ENCODE measurements at regions not wholly inside any gene's neighbourhood (a gene's known extent, or its start where the extent isn't known, plus 50 kb on each side); places are given as distances from the start of the nearest gene placed in this dataset.
"Not testable (repeated sequence)": the region's sequence is repeated elsewhere in the genome, so short reads cannot be mapped to it uniquely, and the experiment has no call there.

GRCh38 chr6:165159460-165159859 is 149.9 kb downstream of the C6orf118 start:
- intact Hi-C loops (cut with DNase I): no loop called here
- WGBS: 33% methylated on average over 1 of the region's 1 CpG
- no peaks in the 10 kb centered on the region for H3K36me3 ChIP-seq
- no peak for DNase-seq (ENCODE audit: low spot score)
- TF ChIP-seq POLR2A (IDR thresholded peaks at IDR 0.05) (no peak), POLR2AphosphoS5 (IDR thresholded peaks at IDR 0.05) (no peak)
- TF ChIP-seq, protein P1, sequence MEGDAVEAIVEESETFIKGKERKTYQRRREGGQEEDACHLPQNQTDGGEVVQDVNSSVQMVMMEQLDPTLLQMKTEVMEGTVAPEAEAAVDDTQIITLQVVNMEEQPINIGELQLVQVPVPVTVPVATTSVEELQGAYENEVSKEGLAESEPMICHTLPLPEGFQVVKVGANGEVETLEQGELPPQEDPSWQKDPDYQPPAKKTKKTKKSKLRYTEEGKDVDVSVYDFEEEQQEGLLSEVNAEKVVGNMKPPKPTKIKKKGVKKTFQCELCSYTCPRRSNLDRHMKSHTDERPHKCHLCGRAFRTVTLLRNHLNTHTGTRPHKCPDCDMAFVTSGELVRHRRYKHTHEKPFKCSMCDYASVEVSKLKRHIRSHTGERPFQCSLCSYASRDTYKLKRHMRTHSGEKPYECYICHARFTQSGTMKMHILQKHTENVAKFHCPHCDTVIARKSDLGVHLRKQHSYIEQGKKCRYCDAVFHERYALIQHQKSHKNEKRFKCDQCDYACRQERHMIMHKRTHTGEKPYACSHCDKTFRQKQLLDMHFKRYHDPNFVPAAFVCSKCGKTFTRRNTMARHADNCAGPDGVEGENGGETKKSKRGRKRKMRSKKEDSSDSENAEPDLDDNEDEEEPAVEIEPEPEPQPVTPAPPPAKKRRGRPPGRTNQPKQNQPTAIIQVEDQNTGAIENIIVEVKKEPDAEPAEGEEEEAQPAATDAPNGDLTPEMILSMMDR (IDR thresholded peaks at IDR 0.05): no peak
- no peaks in the 10 kb centered on the region for H3K27me3 ChIP-seq (replicated peaks; ENCODE audit: insufficient read depth)
- no peaks in the 10 kb centered on the region for H3K9me3 ChIP-seq
- H3K27ac ChIP-seq: no peak overlapping the region
- no peak overlapping the region for H3K4me3 ChIP-seq
- H3K4me1 ChIP-seq (replicated peaks): no peaks in the 10 kb centered on the region

DNA sequence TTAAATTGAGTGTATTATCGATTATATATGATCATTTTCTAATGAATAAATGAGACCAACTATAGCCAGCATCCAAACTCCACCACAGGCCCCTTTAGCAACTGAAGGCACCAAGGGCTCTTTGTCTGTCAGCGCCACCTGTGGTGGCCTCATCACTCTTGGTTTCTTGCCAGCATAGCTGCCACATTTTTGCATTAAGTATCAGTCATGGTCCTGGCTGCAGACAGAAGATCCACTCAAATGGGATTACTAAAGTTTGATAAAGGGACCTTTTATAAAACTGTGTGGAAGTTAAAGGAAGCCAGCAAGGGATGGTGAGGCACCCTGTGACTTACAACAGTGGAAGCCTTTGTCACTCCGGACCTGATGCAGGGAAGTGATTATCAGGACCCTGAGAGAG is 162.9 kb downstream of the C6orf118 start:
- 93% methylated on average over 3 of the region's 3 CpGs for WGBS
- no peaks in the 10 kb centered on the region for H3K27me3 ChIP-seq (replicated peaks; ENCODE audit: insufficient read depth)
- no peaks in the 10 kb centered on the region for H3K4me1 ChIP-seq (replicated peaks)
- H3K4me3 ChIP-seq: no peak overlapping the region
- H3K9me3 ChIP-seq: no peaks in the 10 kb centered on the region
- DNase-seq (ENCODE audit: low spot score): no peak
- no peak for TF ChIP-seq POLR2AphosphoS5 (IDR thresholded peaks at IDR 0.05)
- TF ChIP-seq, protein P1 (IDR thresholded peaks at IDR 0.05): no peak
- TF ChIP-seq POLR2A (IDR thresholded peaks at IDR 0.05): no peak
- intact Hi-C loops (cut with DNase I): no loop called here
- H3K27ac ChIP-seq: no peak overlapping the region
- H3K36me3 ChIP-seq: no peaks in the 10 kb centered on the region

DNA sequence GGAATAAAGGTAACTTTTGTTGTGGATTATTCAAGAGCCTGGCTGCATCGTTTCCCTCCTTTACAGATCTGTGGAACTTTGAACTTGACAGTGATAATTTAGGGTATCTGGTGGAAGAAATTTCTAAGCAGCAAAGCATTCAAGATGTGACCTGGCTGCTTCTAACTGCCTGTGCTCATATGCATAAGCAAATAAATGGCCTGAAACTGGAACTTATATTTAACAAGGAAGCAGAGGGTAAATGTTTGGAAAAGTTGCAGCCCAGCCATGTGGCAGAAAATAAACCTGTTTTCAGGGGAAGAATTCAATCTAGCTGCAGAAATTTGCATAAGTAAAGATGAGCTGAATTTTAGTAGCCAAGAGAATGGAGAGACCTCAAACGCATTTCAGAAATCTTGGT is 173.5 kb downstream of the C6orf118 start:
- no peak for DNase-seq (ENCODE audit: low spot score)
- no peak overlapping the region for H3K4me3 ChIP-seq
- TF ChIP-seq POLR2A (IDR thresholded peaks at IDR 0.05) (no peak), POLR2AphosphoS5 (IDR thresholded peaks at IDR 0.05) (no peak)
- TF ChIP-seq, protein P1 (IDR thresholded peaks at IDR 0.05): no peak
- no peaks in the 10 kb centered on the region for H3K27me3 ChIP-seq (replicated peaks; ENCODE audit: insufficient read depth)
- no peaks in the 10 kb centered on the region for H3K36me3 ChIP-seq
- no peaks in the 10 kb centered on the region for H3K9me3 ChIP-seq
- no peaks in the 10 kb centered on the region for H3K4me1 ChIP-seq (replicated peaks)
- WGBS: 83% methylated on average over 2 of the region's 2 CpGs
- no peak overlapping the region for H3K27ac ChIP-seq
- intact Hi-C loops (cut with DNase I): no loop called here

GRCh38 chr6:165129086-165129485 is 180.3 kb downstream of the C6orf118 start:
- H3K4me1 ChIP-seq (replicated peaks): no peaks in the 10 kb centered on the region
- TF ChIP-seq POLR2AphosphoS5 (IDR thresholded peaks at IDR 0.05) (no peak), POLR2A (IDR thresholded peaks at IDR 0.05) (no peak)
- TF ChIP-seq, protein P1 (IDR thresholded peaks at IDR 0.05): no peak
- H3K36me3 ChIP-seq: no peaks in the 10 kb centered on the region
- no peak for DNase-seq (ENCODE audit: low spot score)
- intact Hi-C loops (cut with DNase I): no loop called here
- H3K4me3 ChIP-seq: no peak overlapping the region
- H3K27ac ChIP-seq: no peak overlapping the region
- H3K27me3 ChIP-seq (replicated peaks; ENCODE audit: insufficient read depth): no peaks in the 10 kb centered on the region
- WGBS: 18% methylated on average over 4 of the region's 4 CpGs
- no peaks in the 10 kb centered on the region for H3K9me3 ChIP-seq

- 69% methylated on average over 17 of the region's 17 CpGs for WGBS
- H3K4me3 ChIP-seq; intact Hi-C loops (cut with DNase I); H3K9me3 ChIP-seq; H3K4me1 ChIP-seq (replicated peaks); H3K36me3 ChIP-seq; DNase-seq (ENCODE audit: low spot score); H3K27me3 ChIP-seq (replicated peaks; ENCODE audit: insufficient read depth); H3K27ac ChIP-seq: not testable (repeated sequence)
These were observed 181.7 kb downstream of the C6orf118 start for GRCh38 chr6:165127743-165128142.

- H3K9me3 ChIP-seq; DNase-seq (ENCODE audit: low spot score); H3K36me3 ChIP-seq; intact Hi-C loops (cut with DNase I); H3K4me1 ChIP-seq (replicated peaks); H3K27ac ChIP-seq; H3K4me3 ChIP-seq; H3K27me3 ChIP-seq (replicated peaks; ENCODE audit: insufficient read depth): not testable (repeated sequence)
- 77% methylated on average over 4 of the region's 4 CpGs for WGBS
These were observed 184.7 kb downstream of the C6orf118 start for GRCh38 chr6:165124681-165125080.
